NCI-H2196 (cell line): ENCODE measurements at regions not wholly inside any gene's neighbourhood (a gene's known extent, or its start where the extent isn't known, plus 50 kb on each side); places are given as distances from the start of the nearest gene placed in this dataset.
"Not testable (repeated sequence)": the region's sequence is repeated elsewhere in the genome, so short reads cannot be mapped to it uniquely, and the experiment has no call there.

Source experiments
- DNase-seq: peaks from one replicate; lab custom pipeline; 2025; ENCODE audit not compliant: unreplicated experiment; lab: John Stamatoyannopoulos, UW

DNA sequence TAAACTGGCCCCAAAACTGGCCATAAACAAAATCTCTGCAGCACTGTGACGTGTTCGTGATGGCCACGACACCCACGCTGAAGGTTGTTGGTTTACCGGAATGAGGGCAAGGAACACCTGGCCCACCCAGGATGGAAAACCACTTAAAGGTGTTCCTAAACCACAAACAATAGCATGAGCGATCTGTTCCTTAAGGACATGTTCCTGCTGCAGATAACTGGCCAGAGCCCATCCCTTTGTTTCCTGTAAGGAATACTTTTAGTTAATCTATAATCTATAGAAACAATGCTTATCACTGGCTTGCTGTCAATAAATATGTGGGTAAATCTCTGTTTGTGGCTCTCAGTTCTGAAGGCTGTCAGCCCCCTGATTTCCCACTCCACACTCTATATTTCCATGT lies 305.2 kb upstream of the RPS23 start:
- DNase-seq: not testable (repeated sequence)

DNA sequence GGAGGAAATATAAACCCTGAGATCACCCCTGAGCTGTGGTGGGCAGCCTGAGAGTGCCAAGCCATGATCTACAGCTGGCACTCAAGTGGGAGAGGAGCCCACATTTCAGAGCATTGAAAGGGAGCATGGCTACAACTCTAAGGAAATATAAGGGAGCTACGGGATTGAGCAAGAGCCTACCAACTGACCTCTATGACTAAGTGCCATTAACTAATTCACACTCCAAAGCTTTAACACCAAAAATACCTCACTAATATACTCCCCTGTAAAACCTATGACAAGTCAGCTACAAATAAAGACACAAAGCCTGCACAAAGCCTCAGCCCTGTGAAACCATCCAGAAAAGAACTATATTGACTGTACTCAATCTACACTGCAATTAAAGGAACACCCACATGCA lies 286.8 kb upstream of the RPS23 start:
- DNase-seq: no peak

DNA sequence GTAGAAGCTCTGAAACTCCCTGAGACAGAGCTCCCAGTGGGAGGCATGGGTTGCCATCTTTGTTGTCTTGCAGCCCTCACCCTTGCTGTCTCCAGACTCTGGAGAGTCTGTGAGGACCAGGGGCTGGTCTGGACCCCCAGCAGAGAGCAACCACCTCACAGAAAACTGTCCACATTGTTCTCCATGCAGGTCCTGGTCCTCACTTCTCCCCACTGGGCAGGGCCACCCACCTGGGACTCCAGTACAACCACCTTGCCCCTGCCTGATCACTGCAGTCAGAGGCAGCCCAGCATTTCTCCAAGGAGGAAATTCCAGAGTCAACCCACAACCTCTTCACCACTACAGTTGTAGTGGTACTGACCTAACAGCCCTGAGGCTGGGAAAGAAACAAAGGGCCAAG lies 285.6 kb upstream of the RPS23 start:
- no peak for DNase-seq

DNA sequence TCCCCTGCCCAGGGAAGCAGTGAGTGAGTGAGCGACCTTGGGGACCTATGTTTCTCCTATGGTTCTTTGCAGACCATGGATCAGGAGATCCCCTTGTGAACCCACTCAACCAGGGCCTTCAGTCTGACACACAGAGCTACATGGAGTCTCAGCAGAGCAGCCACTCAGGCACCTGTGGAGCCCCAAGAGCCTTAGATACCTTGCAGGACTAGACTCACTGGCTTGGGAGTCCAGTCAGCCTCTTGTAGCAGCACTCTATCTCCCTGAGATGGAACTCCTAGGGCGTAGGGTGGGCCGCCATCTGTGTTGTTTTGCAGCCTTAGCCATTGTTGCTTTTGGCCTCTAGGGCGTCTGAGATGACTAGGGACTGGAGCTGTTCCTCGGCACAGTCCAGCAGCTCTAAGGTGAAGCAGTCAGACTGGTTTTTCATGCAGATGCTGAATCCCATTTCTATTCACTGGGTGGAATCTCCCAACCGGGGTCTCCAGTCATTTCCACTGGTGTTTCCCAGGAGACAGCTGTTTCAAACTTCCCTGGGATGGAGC lies 284.6 kb upstream of the RPS23 start:
- no peak for DNase-seq

DNA sequence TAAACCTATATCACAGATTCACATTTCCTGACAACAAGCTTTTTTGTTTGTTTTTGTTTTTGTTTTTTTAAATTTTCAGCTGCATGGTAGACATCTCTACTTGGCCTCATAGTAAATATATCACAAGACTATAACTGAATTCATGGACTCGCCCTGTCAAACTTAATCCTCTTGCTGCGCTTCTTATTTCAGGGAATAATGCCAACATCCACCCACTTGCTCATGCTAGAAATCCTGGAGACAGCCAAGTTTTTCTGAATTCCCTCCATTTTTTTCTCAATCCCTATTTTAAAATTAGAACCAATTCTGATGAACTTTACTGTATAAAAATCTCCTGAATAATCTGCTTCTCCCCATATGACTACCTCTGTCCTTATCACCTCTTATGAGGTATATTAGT lies 283.6 kb upstream of the RPS23 start:
- DNase-seq: no peak

DNA sequence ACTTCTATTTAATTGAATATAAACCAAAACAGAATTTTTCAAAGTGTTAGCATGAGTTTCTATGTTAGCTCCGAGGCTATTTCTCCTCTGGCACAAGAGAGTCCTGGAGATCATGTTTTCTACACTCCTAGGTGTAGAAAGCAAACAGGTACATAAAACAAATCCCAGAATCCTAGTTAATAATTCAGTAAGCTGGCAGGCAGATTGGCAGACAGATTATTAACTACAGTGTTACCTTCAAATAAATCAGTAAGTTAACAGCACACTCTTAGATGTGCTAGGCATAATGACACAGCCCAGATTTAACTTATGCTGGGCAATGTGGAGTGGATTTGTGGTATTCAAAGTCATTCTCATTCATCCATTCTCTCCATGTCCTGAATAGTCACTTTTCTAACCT lies 282.8 kb upstream of the RPS23 start:
- no peak for DNase-seq

DNA sequence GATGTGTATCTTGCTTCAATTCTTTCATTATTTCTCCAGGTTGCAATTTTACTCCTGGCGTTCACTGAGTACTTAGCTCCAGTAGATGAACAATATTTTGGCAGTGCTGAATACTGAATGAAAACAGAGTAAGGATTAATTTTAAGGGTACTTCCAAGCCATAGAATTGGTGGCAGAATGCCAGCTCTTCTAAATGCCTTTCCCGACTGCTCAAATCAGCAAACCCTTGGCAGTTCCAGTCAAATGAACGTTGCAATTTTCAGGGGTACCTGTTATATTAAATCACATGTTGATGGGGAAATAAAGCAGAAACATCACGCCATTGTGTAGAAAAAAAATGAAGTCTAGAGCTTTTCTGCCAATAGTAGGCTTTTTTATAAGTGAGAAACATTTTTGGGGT lies 282.4 kb upstream of the RPS23 start:
- DNase-seq: no peak

DNA sequence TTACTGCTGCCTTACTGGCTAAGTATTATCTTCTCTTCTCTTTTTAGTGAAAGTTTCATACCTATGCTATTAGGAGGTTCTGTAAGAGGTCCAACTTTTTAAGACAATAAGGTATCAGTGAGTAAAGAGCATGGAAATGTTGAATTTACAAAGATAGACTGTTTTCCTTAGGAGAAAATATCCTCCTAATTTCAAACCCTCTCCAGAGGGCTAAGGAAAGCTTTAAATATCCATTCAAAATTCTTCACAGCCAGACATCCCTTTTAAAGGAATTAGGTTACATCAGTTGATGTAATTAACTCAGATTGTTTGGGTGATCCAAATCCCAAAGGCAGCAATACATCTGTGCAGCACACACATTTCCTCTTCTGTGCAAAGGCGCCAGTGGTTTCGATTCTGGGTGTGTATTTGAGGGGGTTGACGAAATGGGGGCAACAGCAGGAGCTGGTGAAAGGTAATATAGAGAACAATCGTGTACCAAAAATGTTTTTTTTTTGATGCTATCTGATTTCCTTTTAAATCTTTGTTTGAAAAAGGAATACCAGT lies 273.8 kb upstream of the RPS23 start:
- no peak for DNase-seq

DNA sequence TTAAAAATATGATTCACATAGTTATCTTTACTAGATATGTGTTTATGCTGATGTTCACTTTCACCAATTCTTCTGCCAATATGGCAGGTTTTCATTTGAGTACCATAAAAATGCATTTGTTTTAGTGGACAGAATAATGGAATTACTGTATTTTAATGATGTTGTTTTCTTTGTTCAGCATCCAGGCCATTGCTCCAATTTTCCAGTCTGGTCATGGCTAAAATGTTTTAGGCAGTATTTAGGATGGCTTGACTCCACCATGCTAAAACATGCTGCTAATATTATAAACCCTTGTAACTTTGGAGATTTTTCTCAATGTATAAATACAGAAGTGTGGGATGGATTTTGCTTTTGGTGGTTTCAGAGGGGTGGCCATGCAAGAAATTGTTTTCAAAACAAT lies 273.0 kb upstream of the RPS23 start:
- no peak for DNase-seq

DNA sequence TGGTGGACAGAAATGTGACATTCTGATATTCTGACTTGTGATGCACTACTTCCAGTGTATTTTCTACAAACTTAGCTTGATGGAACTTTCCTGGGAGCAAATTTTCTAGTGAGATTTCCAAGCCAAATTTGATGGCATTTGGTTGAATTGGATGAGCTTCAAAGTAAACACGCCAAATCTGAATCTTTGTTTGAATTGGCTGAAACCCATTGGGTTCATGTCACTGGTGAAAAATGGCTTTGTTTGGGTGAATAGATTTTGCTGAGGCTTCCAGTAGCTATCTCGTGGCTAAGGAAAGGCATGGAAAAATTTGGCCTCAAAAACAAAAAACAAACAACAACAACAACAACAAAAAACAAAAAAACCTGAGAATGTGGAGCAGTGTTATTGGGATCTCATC lies 271.1 kb upstream of the RPS23 start:
- DNase-seq: no peak

DNA sequence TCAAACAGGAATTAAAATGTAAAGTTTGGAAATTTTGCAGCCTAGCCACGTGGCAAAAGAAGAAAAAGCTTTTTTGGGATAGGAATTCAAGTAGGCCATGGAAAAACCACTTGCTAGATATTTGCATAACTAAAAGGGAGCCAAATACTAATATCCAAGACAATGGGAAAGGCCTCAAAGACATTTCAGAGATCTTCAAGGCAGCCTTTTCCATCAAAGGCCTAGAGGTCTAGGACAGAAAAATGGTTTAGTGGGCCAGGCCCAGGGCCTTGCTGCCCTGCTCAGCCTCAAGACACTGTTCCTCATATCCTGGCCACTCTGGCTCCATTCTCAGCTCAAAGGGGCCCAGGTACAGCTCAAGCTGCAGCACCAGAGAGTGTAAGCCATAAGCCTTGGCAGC lies 265.9 kb upstream of the RPS23 start:
- no peak for DNase-seq

DNA sequence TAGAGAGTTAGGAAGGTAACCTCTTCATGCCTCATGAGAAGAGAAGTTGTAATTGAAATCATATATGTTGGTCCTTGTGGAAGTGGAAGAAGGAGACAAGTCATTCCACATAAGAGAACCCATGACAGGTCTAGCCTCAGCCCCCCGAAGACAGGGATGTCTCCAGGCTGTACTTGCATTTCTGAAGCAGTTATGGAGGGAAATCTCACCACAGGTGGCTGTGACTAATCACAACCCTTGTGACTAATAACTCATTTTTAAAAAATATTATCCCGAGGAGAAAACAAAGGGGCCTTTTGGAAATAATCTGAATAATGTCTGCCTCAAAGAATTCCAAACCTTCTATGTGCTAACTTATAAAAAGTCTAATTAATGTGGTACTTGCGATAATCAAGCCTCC lies 262.1 kb upstream of the RPS23 start:
- no peak for DNase-seq

DNA sequence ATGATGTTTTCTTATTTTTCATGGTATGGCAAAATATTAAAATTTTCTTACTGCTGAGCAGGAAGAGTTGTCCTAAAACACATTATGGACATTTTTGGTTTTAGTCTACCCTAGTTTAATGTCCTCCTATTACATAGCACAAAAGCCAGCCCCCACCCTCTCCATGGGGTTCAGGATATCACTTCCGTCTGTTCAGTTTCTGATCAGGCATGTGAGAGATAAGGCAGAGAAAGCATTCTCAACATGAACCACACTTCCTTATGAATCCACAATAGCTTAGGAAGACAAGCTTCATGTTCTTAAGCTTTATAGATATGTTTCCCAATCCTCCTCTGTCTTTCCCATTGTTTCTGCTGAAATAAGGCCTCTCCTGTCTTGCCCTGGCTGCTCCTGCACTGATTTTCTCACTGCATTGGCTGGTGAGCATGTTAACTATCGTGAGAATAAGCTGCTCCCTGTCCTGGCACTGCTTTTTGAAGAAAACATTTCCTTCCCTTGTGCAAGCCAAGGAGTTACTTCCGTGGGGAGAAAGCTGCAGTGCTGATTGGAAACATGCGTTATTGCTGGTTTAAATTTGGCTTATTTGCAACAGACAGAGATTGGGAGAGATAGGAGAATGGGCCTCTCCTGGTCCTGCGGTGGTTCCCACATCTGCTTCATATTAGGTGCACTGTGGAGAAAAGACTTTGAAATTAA lies 260.3 kb upstream of the RPS23 start:
- DNase-seq: no peak

DNA sequence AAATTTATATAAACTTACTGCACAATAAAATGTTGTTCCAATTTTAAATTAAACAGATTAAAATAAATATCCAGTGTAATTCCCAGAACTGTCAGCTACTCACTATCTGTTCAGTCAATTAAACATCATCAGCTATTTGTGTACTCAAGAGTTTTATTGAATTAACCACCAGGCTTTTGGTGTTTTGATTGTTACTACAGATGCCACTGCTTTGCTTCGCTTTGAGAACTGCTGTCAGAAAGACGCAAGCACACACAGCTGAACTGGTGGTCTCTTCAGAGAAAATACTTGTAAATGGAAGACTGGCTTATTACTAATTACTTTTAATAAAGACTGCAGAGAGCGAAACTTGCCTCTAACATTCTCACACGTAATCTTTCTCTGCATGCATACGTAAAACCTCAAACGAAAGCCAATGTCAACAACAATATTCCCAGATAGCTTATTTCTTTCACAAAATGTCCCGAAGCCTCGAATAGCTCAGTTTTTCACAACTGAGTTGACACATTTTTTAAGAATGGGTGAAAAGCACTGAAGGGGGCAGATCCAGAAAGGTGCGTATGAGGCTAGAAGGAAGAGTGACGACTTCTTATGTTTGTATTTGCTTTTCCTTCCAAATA lies 259.6 kb upstream of the RPS23 start:
- DNase-seq: no peak

DNA sequence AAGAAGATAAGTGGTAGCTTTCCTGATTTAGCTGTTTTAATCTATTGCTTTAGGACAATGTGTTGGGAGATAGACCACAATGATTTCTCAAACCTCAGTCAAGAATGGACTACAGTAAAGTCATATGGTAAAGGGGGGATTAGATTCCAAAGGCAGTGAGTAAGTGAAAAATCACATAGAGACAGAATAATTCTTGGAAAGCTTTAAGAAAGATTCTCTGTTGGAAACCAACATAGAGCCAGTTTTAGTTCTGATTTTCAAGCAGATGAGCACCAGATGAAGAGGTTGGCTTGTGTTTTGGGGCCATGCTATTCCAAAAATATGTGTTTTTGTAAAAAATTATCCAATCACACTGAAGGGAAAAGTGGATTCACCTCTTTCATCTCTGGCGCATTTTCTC lies 256.8 kb upstream of the RPS23 start:
- DNase-seq: no peak

DNA sequence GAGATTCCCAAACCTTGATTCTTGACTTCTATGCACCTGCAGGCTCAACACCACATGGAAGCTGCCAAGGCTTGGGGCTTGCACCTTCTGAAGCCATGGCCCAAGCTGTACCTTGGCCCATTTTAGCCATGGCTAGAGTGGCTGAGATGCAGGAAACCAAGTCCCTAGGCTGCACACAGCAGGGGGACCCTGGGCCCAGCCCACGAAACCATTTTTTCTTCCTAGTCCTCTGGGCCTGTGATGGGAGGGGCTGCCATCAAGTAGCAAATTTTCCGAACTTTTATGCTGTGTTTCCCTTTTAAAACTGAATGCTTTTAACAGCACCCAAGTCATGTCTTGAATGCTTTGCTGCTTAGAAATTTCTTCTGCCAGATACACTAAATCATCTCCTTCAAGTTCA lies 253.9 kb upstream of the RPS23 start:
- not testable (repeated sequence) for DNase-seq

DNA sequence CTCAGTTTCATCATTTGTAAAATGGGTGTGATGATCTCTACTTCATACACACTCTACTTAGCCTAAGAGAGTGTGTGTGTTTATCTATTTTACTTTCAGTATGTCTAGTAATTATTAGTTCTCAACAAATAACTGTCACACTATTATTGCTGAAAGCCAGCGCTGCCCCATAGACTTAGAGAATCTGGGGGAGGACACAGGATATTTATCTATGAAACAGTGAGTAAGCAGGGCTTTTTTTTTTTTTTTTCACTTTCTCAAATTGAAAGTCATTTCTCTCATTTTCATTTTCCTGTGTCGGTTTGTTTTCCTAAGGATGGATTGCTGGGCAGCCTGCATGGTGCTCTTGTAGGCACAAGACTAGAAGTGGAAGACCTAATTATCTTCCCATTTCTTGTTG lies 248.4 kb upstream of the RPS23 start:
- no peak for DNase-seq

DNA sequence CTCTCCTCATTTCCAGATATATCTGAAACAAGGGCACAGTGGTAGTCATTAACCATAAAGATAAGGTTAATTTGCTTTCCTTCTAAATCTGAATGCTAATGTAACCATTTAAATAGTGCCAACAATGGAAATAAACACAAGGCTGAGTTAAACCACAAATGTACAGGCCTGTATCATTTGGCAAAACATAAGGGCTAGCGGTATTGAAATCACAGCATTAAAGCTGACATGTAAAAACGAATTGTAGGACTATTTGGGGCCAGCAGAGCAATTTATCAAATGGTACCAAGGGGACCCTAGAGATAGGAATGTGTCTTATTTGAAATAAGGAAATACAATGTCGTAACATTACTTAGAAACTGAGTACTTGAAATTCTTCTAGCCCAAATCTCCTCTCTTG lies 247.5 kb upstream of the RPS23 start:
- no peak for DNase-seq

DNA sequence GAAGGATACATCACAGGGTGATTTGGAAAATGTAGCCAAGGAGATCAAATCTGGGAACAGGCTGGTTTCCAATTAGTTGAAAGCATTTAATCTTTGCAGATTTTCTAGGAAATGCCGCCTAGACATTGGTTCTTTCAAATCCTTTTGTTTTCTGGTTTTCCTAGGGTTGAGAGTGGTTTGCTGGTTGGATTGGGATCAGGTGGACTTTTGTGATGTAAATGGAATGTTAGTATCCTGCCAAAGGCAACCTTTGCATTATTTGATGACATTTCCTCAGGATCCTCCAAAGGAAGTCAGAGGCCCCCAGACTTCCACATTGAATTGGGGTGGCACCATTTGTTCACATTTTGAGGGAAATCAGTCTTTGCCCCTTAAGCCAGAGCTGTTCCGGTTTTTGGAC lies 245.5 kb upstream of the RPS23 start:
- DNase-seq: no peak

DNA sequence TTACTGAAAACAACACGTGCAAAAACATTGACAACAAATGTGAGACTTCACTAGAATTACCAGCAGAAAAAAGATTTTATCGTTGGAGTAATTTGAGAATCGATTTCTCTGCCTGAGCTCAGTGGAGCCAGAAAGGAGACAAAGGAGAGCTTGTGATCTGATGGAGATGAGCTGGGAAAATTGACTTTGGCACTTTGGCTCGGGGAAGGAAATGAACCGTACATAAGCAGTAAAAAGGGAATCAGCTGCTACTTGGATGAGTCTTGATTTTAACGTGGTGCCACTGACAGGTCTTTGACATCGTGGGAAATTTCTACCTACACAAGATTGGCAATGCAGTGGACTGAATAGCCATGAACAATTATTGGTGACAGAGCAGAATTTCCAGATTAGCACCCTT lies 244.7 kb upstream of the RPS23 start:
- DNase-seq: no peak

DNA sequence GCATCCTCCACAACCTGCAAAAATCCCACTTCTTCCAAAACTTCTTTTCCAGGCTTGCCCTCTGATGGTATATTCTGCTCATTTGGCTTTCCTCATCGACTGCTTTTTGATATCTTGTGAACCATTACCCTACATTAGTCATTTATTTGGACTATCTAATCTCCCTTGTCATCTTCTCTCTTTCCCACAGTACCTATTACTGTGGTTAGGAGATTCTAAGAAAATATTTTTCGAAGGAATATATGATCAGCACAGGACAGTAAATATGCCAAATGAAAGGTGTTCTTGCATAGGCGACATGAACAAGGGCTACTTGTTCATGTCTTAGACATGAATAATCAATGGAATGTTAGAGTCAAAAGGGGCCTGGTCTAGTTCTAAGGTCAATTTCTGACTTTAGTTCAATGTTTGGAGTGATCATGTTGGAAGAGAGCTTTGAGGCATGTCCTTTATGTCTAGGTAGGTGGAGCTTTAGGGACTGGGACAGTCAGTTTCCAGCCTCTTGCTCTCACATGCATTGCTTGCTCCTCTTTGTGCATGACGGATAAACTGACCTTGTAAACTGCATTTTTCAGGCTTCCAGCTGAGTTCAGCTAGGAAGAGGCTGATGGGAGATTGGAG lies 243.4 kb upstream of the RPS23 start:
- DNase-seq: no peak

DNA sequence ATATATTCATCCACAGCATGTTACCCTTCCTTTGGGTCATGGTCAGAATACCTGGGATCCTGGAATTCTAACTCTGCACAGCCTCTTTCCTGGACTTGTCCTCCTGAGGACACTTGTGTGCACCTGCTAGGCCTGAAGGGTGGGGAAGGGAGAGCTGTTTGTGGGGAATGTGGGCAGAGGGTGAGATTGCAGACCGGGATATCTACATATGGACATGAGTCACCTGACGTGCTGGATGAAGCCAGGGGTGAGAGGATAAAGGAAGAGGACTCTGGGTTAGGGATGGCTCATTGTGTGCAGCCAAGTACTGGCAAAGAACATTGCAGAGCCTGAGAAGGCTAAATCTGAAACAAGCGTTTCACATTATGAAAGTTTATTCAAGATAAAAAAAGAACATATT lies 241.4 kb upstream of the RPS23 start:
- no peak for DNase-seq
